Suprapubic skin (tissue), 4 donors: ENCODE measurements at regions not wholly inside any gene's neighbourhood (a gene's known extent, or its start where the extent isn't known, plus 50 kb on each side); places are given as distances from the start of the nearest gene placed in this dataset.

Experiments used
- DNase-seq, 2 donors: peaks; one replicate each; pipeline ENCODE4 v3.0.0-alpha.2; 2019; ENCODE audit warnings: low spot score in 2 of 2
- H3K27ac ChIP-seq: fragments of 200-600 bp; sonication (generic); one replicate; pipeline ENCODE4 v1.5.1; 2019
- H3K27me3 ChIP-seq: fragments of 200-600 bp; sonication (generic); one replicate; pipeline ENCODE4 v1.5.1; 2019
- H3K36me3 ChIP-seq: fragments of 200-600 bp; sonication (generic); one replicate; pipeline ENCODE4 v1.5.1; 2019
- H3K4me1 ChIP-seq: fragments of 200-600 bp; sonication (generic); one replicate; pipeline ENCODE4 v1.5.1; 2019
- H3K4me3 ChIP-seq: fragments of 200-600 bp; sonication (generic); one replicate; pipeline ENCODE4 v1.5.1; 2019; ENCODE audit warnings: mild to moderate bottlenecking
- H3K9me3 ChIP-seq: fragments of 200-600 bp; sonication (generic); one replicate; pipeline ENCODE4 v1.5.1; 2019
- EP300 ChIP-seq: sonication (generic); formaldehyde crosslinking; IDR thresholded peaks from one replicate; pipeline ENCODE4 v1.6.1; 2017; ENCODE audit warnings: antibody characterized with exemption
- POLR2A ChIP-seq, 2 donors: fragments of 450-650 bp; IDR thresholded peaks; one replicate each; pipeline ENCODE4 v1.6.1; 2017; ENCODE audit warnings: antibody characterized with exemption in 2 of 2, mild to moderate bottlenecking in 2 of 2, moderate library complexity in 2 of 2
- POLR2AphosphoS5 ChIP-seq, 3 donors: sonication (generic); formaldehyde crosslinking; IDR thresholded peaks; one replicate each; pipeline ENCODE4 v1.6.1; 2017; ENCODE audit warnings: antibody characterized with exemption in 3 of 3
- WGBS: methylation state at CpG from one replicate; pipeline ENCODE4 v1.1.5; 2018; 5-methylcytosine and 5-hydroxymethylcytosine counted together
- TF ChIP-seq, protein P1 (sequence below), 2 donors: fragments of 200-600 bp in 1 of 2; fragments of 450-650 bp in 1 of 2; sonication (generic) in 1 of 2; IDR thresholded peaks; one replicate each; pipeline ENCODE4 v1.5.1; 2016 to 2019; ENCODE audit warnings: antibody characterized with exemption in 2 of 2, mild to moderate bottlenecking in 1 of 2, moderate library complexity in 1 of 2

GRCh38 chr3:31157047-31157694 is 262.7 kb upstream of the GADL1 start:
- no peaks in the 10 kb centered on the region for H3K27me3 ChIP-seq
- no peak for DNase-seq
- TF ChIP-seq POLR2A (IDR thresholded peaks at IDR 0.05), result no peak
- TF ChIP-seq, protein P1, sequence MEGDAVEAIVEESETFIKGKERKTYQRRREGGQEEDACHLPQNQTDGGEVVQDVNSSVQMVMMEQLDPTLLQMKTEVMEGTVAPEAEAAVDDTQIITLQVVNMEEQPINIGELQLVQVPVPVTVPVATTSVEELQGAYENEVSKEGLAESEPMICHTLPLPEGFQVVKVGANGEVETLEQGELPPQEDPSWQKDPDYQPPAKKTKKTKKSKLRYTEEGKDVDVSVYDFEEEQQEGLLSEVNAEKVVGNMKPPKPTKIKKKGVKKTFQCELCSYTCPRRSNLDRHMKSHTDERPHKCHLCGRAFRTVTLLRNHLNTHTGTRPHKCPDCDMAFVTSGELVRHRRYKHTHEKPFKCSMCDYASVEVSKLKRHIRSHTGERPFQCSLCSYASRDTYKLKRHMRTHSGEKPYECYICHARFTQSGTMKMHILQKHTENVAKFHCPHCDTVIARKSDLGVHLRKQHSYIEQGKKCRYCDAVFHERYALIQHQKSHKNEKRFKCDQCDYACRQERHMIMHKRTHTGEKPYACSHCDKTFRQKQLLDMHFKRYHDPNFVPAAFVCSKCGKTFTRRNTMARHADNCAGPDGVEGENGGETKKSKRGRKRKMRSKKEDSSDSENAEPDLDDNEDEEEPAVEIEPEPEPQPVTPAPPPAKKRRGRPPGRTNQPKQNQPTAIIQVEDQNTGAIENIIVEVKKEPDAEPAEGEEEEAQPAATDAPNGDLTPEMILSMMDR (IDR thresholded peaks at IDR 0.05), result no peak
- TF ChIP-seq POLR2AphosphoS5 (IDR thresholded peaks at IDR 0.05), result no peak
- no peak for TF ChIP-seq EP300
- H3K9me3 ChIP-seq, result no peaks in the 10 kb centered on the region
- no peak overlapping the region for H3K4me3 ChIP-seq
- H3K4me1 ChIP-seq, result no peaks in the 10 kb centered on the region
- 82% methylated on average over 8 of the region's 8 CpGs for WGBS
- H3K36me3 ChIP-seq, result no peaks in the 10 kb centered on the region
- H3K27ac ChIP-seq, result no peak overlapping the region

DNA sequence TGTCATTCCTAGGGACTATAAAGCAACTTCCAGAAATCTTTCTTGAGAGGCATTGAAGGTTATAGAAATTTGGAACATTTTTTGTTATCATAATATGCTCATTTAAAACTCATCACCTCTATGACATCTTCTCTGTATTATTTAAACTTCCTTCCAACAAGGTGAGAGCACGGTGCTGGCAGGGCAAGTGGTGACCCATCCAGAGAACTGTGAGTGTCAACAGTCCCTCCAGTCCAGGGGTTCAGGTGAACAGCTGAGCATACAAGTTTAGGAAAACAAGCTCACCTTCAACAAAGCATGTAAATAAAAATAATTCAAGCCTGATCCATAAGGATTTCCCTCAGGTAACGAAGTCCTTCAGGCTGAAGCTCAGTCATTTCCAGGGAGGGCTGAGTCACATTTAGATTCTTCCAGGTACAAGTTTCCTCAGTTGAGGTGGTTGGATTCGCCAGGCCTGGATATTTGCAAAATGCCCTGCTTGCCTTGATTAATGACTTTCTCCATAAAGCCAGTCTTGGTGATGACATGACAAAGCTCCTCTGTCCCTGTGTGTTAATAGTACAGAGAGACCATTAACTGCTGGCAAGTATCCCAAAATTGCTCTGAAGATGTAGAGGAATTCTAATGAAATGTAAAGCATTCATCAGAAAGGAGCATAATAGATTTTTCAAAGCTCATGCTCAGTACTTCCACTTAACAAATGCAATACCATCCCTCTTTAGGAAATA is 263.6 kb upstream of the GADL1 start:
- DNase-seq, result no peak
- no peak overlapping the region for H3K4me3 ChIP-seq
- TF ChIP-seq EP300 (no peak), POLR2A (IDR thresholded peaks at IDR 0.05) (no peak), POLR2AphosphoS5 (IDR thresholded peaks at IDR 0.05) (no peak)
- TF ChIP-seq, protein P1 (IDR thresholded peaks at IDR 0.05), result no peak
- WGBS, result 84% methylated on average over 3 of the region's 3 CpGs
- no peaks in the 10 kb centered on the region for H3K9me3 ChIP-seq
- H3K36me3 ChIP-seq, result no peaks in the 10 kb centered on the region
- no peak overlapping the region for H3K27ac ChIP-seq
- H3K27me3 ChIP-seq, result no peaks in the 10 kb centered on the region
- H3K4me1 ChIP-seq, result no peaks in the 10 kb centered on the region

DNA sequence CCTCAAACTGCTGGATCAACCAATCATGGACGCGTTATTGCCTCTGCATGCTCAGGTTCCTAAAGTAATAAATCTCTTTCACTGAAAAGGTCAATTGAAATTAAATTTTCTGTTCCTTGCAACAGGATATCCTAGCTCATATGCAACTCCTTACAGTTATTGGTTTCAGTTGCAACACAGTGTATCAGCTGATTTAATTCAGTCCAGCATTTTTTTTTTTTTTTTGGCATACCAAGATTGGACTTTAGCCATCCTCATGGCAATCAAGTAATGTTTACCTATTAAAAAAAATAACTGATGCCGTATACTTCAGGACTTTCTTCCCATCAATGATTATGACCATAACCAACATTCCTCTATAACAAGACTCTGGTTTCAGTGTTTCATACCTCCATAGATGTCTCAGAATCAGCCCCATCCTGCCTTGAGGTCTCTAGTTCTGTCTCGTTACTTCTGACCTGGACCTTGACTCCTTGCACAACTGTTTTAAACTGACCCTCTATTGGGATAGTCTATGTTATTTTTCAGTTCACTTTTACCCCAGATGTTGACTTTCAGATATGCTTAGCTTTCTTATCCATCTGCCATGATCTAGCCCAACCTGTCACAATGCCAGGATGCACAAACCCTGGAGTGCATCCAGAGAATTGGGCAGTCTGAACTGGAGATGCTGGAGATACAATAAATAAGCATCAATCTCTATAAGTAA is 265.0 kb upstream of the GADL1 start:
- DNase-seq, result no peak
- no peaks in the 10 kb centered on the region for H3K27me3 ChIP-seq
- TF ChIP-seq EP300 (no peak), POLR2AphosphoS5 (IDR thresholded peaks at IDR 0.05) (no peak)
- TF ChIP-seq, protein P1 (IDR thresholded peaks at IDR 0.05), result no peak
- H3K4me3 ChIP-seq, result no peak overlapping the region
- H3K36me3 ChIP-seq, result no peaks in the 10 kb centered on the region
- H3K9me3 ChIP-seq, result no peaks in the 10 kb centered on the region
- 84% methylated on average over 4 of the region's 4 CpGs for WGBS
- no peaks in the 10 kb centered on the region for H3K4me1 ChIP-seq
- no peak overlapping the region for H3K27ac ChIP-seq

- Histone ChIP-seq H3K27ac (no peak overlapping the region), H3K36me3 (no peaks in the 10 kb centered on the region), H3K27me3 (no peaks in the 10 kb centered on the region), H3K4me3 (no peak overlapping the region), H3K9me3 (no peaks in the 10 kb centered on the region), H3K4me1 (no peaks in the 10 kb centered on the region)
- DNase-seq, result no peak
- TF ChIP-seq POLR2AphosphoS5 (IDR thresholded peaks at IDR 0.05) (no peak), POLR2A (IDR thresholded peaks at IDR 0.05) (no peak), EP300 (no peak)
- TF ChIP-seq, protein P1 (IDR thresholded peaks at IDR 0.05), result no peak
Observed at GRCh38 chr3:31161889-31162288, 267.4 kb upstream of the GADL1 start.

DNA sequence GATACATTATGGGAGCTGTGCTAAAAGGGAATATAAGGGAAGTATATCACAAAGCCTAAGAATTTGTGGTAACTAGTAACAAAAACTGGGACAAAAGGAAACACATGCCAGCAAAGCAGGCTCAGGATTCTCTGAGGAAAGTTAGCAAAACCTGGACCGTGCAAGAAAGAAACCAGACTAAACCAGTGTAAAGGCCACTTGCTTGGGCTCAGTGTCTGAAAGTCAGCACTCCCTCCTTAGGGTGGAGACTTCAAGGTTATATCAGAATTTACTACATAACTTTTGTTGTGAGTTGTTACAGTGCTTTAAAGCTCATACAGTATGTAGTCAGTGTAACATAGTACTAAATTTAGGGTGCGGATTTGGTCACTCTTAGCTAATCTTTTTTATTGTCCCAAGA is 269.9 kb upstream of the GADL1 start:
- Histone ChIP-seq H3K4me3 (no peak overlapping the region), H3K27me3 (no peaks in the 10 kb centered on the region), H3K27ac (no peak overlapping the region), H3K9me3 (no peaks in the 10 kb centered on the region), H3K36me3 (no peaks in the 10 kb centered on the region), H3K4me1 (no peaks in the 10 kb centered on the region)
- DNase-seq, result no peak
- no peak for TF ChIP-seq POLR2AphosphoS5 (IDR thresholded peaks at IDR 0.05)
- TF ChIP-seq, protein P1 (IDR thresholded peaks at IDR 0.05), result no peak
- no peak for TF ChIP-seq POLR2A (IDR thresholded peaks at IDR 0.05)
- no peak for TF ChIP-seq EP300
- 77% methylated on average over 2 of the region's 2 CpGs for WGBS
